Peyer's patch (tissue), 4 donors: ENCODE measurements at regions not wholly inside any gene's neighbourhood (a gene's known extent, or its start where the extent isn't known, plus 50 kb on each side); places are given as distances from the start of the nearest gene placed in this dataset.

Experiments
- DNase-seq, 3 donors: peaks; one replicate each; pipeline ENCODE4 v3.0.0-alpha.2; 2017 to 2019
- H3K27ac ChIP-seq, 4 donors: fragments of 200-600 bp; sonication (generic); one replicate each; pipeline ENCODE4 v1.5.1; 2016 to 2019
- H3K27me3 ChIP-seq, 2 donors: fragments of 200-600 bp; sonication (generic); one replicate each; pipeline ENCODE4 v1.5.1; 2019
- H3K36me3 ChIP-seq, 3 donors: fragments of 200-600 bp; sonication (generic); one replicate each; pipeline ENCODE4 v1.5.1; 2016 to 2019
- H3K4me1 ChIP-seq, 4 donors: fragments of 200-600 bp; sonication (generic); one replicate each; pipeline ENCODE4 v1.5.1; 2016 to 2019
- H3K4me3 ChIP-seq, 4 donors: fragments of 200-600 bp; sonication (generic); 1 replicate in 3 of 4; 2 replicates in 1 of 4; pipeline ENCODE4 v1.5.1; 2016 to 2019; ENCODE audit warnings: mild to moderate bottlenecking in 1 of 4
- H3K9me3 ChIP-seq, 4 donors: fragments of 200-600 bp; sonication (generic); one replicate each; pipeline ENCODE4 v1.5.1; 2016 to 2019; ENCODE audit warnings: mild to moderate bottlenecking in 1 of 4
- CTCF ChIP-seq, 6 experiments: fragments of 450-650 bp in 4 of 6; fragments of 200-600 bp in 2 of 6; sonication (generic) in 1 of 6; IDR thresholded peaks; one replicate each; pipeline ENCODE4 v1.5.1; 2017 to 2019; ENCODE audit warnings: antibody characterized with exemption in 6 of 6, mild to moderate bottlenecking in 3 of 6, moderate library complexity in 1 of 6
- POLR2A ChIP-seq, 2 donors: fragments of 450-650 bp; IDR thresholded peaks; one replicate each; pipeline ENCODE4 v1.5.1; 2017; ENCODE audit warnings: antibody characterized with exemption in 2 of 2, mild to moderate bottlenecking in 2 of 2, moderate library complexity in 2 of 2

- TF ChIP-seq POLR2A (IDR thresholded peaks at IDR 0.05) (no peak), CTCF (IDR thresholded peaks at IDR 0.05) (no peak)
- no peak overlapping the region for H3K27ac ChIP-seq
- H3K9me3 ChIP-seq = no peaks in the 10 kb centered on the region
- H3K27me3 ChIP-seq = no peaks in the 10 kb centered on the region
- no peak for DNase-seq
- no peak overlapping the region for H3K4me3 ChIP-seq
- H3K4me1 ChIP-seq = no peaks in the 10 kb centered on the region
- no peaks in the 10 kb centered on the region for H3K36me3 ChIP-seq
Observed at GRCh38 chr20:56160956-56161355, 87.6 kb upstream of the MC3R start.

GRCh38 chr20:56163806-56164205, 84.7 kb upstream of the MC3R start:
- no peaks in the 10 kb centered on the region for H3K36me3 ChIP-seq
- H3K27ac ChIP-seq = no peak overlapping the region
- no peaks in the 10 kb centered on the region for H3K27me3 ChIP-seq
- DNase-seq = no peak
- no peaks in the 10 kb centered on the region for H3K9me3 ChIP-seq
- H3K4me1 ChIP-seq = no peaks in the 10 kb centered on the region
- TF ChIP-seq POLR2A (IDR thresholded peaks at IDR 0.05) = no peak
- TF ChIP-seq CTCF (IDR thresholded peaks at IDR 0.05) = no peak
- no peak overlapping the region for H3K4me3 ChIP-seq

GRCh38 chr20:56166781-56167465, 81.6 kb upstream of the MC3R start:
- H3K4me3 ChIP-seq = no peak overlapping the region
- H3K27me3 ChIP-seq = no peaks in the 10 kb centered on the region
- no peaks in the 10 kb centered on the region for H3K9me3 ChIP-seq
- H3K4me1 ChIP-seq = no peaks in the 10 kb centered on the region
- DNase-seq = no peak
- H3K36me3 ChIP-seq = no peaks in the 10 kb centered on the region
- TF ChIP-seq CTCF (IDR thresholded peaks at IDR 0.05) (no peak), POLR2A (IDR thresholded peaks at IDR 0.05) (no peak)
- no peak overlapping the region for H3K27ac ChIP-seq

- no peaks in the 10 kb centered on the region for H3K36me3 ChIP-seq
- no peak for DNase-seq
Observed at GRCh38 chr20:56171087-56172012, 77.2 kb upstream of the MC3R start.

GRCh38 chr20:56173438-56173837, 75.1 kb upstream of the MC3R start:
- no peak for DNase-seq
- H3K36me3 ChIP-seq = no peaks in the 10 kb centered on the region
- H3K4me1 ChIP-seq = no peaks in the 10 kb centered on the region
- H3K9me3 ChIP-seq = no peaks in the 10 kb centered on the region
- H3K27ac ChIP-seq = no peak overlapping the region
- no peak for TF ChIP-seq POLR2A (IDR thresholded peaks at IDR 0.05)
- no peak for TF ChIP-seq CTCF (IDR thresholded peaks at IDR 0.05)
- H3K27me3 ChIP-seq = no peaks in the 10 kb centered on the region
- H3K4me3 ChIP-seq = no peak overlapping the region

More at GRCh38 chr20:56171087-56172012, 77.2 kb upstream of the MC3R start:
- TF ChIP-seq POLR2A (IDR thresholded peaks at IDR 0.05) = no peak
- peak in 2 of 6 experiments; percentile 11 to 12 for TF ChIP-seq CTCF (IDR thresholded peaks at IDR 0.05)
- Histone ChIP-seq H3K27ac (no peak overlapping the region), H3K9me3 (no peaks in the 10 kb centered on the region), H3K4me3 (no peak overlapping the region), H3K4me1 (no peaks in the 10 kb centered on the region), H3K27me3 (no peaks in the 10 kb centered on the region)
